ENCODE measurements at regions not wholly inside any gene's neighbourhood (a gene's known extent, or its start where the extent isn't known, plus 50 kb on each side); places are given as distances from the start of the nearest gene placed in this dataset.

DNA sequence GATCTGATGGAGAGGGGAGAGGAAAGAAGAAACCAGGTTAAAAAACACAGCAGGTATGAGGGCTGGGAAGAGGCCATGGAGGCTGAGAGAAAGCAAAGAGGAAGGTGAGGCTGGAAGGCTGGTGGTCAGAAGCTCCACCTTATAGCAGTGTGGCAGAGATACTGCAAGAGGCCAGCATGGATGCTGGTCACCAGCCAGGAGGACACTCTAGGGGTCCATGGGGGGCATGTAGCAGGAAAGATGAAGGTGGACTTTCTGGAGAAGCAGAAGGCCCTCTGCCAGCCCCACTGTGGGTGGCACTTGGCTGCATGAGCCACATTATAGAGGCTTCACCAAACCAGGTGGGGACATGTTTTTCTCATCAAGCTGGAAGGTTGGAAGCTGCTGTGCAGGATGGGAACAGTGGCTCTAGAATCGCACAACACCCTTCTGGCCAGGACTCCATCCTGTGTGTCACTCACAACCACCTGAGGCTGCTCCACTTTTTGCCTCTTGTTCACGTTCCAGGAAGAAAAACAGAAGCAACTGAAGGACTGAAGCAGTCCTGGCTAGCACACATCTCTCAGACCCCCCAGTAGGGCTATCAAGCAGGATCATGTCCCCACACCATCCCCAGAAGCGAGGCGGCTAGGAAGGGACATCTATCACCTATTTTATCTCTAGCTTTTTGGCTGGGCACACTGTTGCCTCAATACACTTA lies 587.5 kb upstream of the MGMT start:
- no peaks in the 10 kb centered on the region for H3K9me3 Mint-ChIP-seq
- H3K4me1 Mint-ChIP-seq = no peaks in the 10 kb centered on the region
- no peaks in the 10 kb centered on the region for H3K36me3 Mint-ChIP-seq
- H3K27ac ChIP-seq = no peak overlapping the region
- H3K27ac Mint-ChIP-seq = no peak overlapping the region
- H3K4me3 Mint-ChIP-seq = no peak overlapping the region
- no peaks in the 10 kb centered on the region for H3K36me3 ChIP-seq
- no peaks in the 10 kb centered on the region for H3F3A ChIP-seq (ENCODE audit: low read depth)
- no peaks in the 10 kb centered on the region for H3K9me3 ChIP-seq (ENCODE audit: low read depth)
- no peak overlapping the region for H2AFZ ChIP-seq (replicated peaks)
- H3K4me1 ChIP-seq = no peaks in the 10 kb centered on the region
- DNase-seq (ENCODE audit: low spot score) = no peak
- no peak overlapping the region for H3K9ac ChIP-seq
- TF ChIP-seq EZH2phosphoT487 (IDR thresholded peaks at IDR 0.05) = no peak
- TF ChIP-seq EZH2 (IDR thresholded peaks at IDR 0.05) = no peak
- TF ChIP-seq, protein P1, sequence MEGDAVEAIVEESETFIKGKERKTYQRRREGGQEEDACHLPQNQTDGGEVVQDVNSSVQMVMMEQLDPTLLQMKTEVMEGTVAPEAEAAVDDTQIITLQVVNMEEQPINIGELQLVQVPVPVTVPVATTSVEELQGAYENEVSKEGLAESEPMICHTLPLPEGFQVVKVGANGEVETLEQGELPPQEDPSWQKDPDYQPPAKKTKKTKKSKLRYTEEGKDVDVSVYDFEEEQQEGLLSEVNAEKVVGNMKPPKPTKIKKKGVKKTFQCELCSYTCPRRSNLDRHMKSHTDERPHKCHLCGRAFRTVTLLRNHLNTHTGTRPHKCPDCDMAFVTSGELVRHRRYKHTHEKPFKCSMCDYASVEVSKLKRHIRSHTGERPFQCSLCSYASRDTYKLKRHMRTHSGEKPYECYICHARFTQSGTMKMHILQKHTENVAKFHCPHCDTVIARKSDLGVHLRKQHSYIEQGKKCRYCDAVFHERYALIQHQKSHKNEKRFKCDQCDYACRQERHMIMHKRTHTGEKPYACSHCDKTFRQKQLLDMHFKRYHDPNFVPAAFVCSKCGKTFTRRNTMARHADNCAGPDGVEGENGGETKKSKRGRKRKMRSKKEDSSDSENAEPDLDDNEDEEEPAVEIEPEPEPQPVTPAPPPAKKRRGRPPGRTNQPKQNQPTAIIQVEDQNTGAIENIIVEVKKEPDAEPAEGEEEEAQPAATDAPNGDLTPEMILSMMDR (IDR thresholded peaks at IDR 0.05) = no peak
- H3K79me2 ChIP-seq (ENCODE audit: low read depth) = no peaks in the 10 kb centered on the region
- H3K27me3 Mint-ChIP-seq (ENCODE audit: insufficient read depth, low read depth) = peaks cover 8% of the 10 kb centered on the region
- no peaks in the 10 kb centered on the region for H3K27me3 ChIP-seq
- H3K4me2 ChIP-seq = no peak overlapping the region
- H3K4me3 ChIP-seq = no peak overlapping the region
- no peaks in the 10 kb centered on the region for H4K20me1 ChIP-seq (ENCODE audit: low read depth)

DNA sequence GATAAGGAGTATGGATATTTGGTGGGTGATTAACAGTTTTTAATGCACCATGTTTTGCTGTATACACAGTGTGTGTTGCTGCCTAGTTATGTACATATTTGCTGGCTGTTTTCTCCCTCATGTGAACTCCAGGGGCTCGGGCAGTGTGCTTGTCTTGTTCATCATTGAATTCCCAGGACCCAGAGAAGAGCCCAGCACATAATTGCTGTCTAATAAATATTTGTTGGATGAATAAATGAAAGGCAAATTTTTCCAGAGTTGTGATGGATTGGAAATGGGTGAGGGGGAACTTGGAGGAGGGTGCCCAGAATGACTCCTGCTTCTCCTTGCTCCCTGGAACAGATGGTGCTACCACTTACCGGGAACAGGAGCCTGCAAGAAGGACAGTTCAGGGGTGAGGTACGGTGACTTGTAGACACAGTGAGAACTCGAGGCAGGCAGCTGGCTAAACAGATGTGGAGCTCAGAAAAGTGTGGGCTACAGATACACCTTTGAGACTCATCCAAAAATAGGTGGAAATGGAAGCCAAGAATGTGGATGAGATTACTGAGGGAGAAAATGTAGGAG lies 586.8 kb upstream of the MGMT start:
- Mint-ChIP-seq H3K27me3 (ENCODE audit: insufficient read depth, low read depth) (peaks cover 8% of the 10 kb centered on the region), H3K4me3 (no peak overlapping the region), H3K4me1 (no peaks in the 10 kb centered on the region), H3K9me3 (no peaks in the 10 kb centered on the region), H3K27ac (no peak overlapping the region), H3K36me3 (no peaks in the 10 kb centered on the region)
- no peak overlapping the region for H3K4me2 ChIP-seq
- no peak overlapping the region for H3K4me3 ChIP-seq
- no peak overlapping the region for H3K9ac ChIP-seq
- H3K9me3 ChIP-seq (ENCODE audit: low read depth) = no peaks in the 10 kb centered on the region
- no peaks in the 10 kb centered on the region for H3K36me3 ChIP-seq
- H2AFZ ChIP-seq (replicated peaks) = no peak overlapping the region
- H3K27ac ChIP-seq = no peak overlapping the region
- H3K79me2 ChIP-seq (ENCODE audit: low read depth) = no peaks in the 10 kb centered on the region
- TF ChIP-seq EZH2phosphoT487 (IDR thresholded peaks at IDR 0.05) = no peak
- TF ChIP-seq EZH2 (IDR thresholded peaks at IDR 0.05) = no peak
- TF ChIP-seq, protein P1 (IDR thresholded peaks at IDR 0.05) = no peak
- no peaks in the 10 kb centered on the region for H3F3A ChIP-seq (ENCODE audit: low read depth)
- H3K27me3 ChIP-seq = no peaks in the 10 kb centered on the region
- H3K4me1 ChIP-seq = no peaks in the 10 kb centered on the region
- no peaks in the 10 kb centered on the region for H4K20me1 ChIP-seq (ENCODE audit: low read depth)
- no peak for DNase-seq (ENCODE audit: low spot score)

DNA sequence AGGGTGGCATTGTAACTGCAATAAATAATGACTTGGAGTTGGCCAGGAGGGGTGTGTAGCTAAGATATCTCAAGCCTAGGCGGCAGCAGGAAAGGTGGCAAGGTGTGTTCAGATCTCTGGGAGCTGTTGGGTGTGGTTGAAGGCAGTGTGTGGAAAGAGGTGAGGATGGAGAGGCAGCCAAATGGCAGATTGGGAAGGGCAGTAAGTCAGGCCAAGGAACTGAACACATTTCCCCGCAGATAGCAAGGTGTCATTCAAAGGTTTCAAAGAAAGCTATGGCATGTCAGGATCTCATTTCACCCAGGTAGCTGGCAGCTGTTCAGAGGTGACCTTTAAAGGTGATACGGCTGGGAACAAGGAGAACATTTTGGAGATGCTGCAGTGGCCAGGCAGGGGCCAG lies 586.0 kb upstream of the MGMT start:
- DNase-seq (ENCODE audit: low spot score) = no peak
- Histone ChIP-seq H3K36me3 (no peaks in the 10 kb centered on the region), H3K79me2 (ENCODE audit: low read depth) (no peaks in the 10 kb centered on the region), H4K20me1 (ENCODE audit: low read depth) (no peaks in the 10 kb centered on the region), H3K9ac (no peak overlapping the region), H3K4me3 (no peak overlapping the region), H3K4me2 (no peak overlapping the region), H3K4me1 (no peaks in the 10 kb centered on the region), H3K9me3 (ENCODE audit: low read depth) (no peaks in the 10 kb centered on the region), H3K27me3 (no peaks in the 10 kb centered on the region), H3F3A (ENCODE audit: low read depth) (peaks cover 4% of the 10 kb centered on the region), H2AFZ (replicated peaks) (no peak overlapping the region), H3K27ac (no peak overlapping the region)
- H3K9me3 Mint-ChIP-seq = no peaks in the 10 kb centered on the region
- peaks cover 8% of the 10 kb centered on the region for H3K27me3 Mint-ChIP-seq (ENCODE audit: insufficient read depth, low read depth)
- no peaks in the 10 kb centered on the region for H3K4me1 Mint-ChIP-seq
- no peak overlapping the region for H3K4me3 Mint-ChIP-seq
- TF ChIP-seq, protein P1 (IDR thresholded peaks at IDR 0.05) = no peak
- TF ChIP-seq EZH2 (IDR thresholded peaks at IDR 0.05) = no peak
- no peak for TF ChIP-seq EZH2phosphoT487 (IDR thresholded peaks at IDR 0.05)
- no peaks in the 10 kb centered on the region for H3K36me3 Mint-ChIP-seq
- H3K27ac Mint-ChIP-seq = no peak overlapping the region
